GM23338 (cell line): ENCODE measurements at regions not wholly inside any gene's neighbourhood (a gene's known extent, or its start where the extent isn't known, plus 50 kb on each side); places are given as distances from the start of the nearest gene placed in this dataset.

Experiments
- ATAC-seq: fragments of 200-7000 bp; cut with Tn5 transposase; 3 replicates; pipeline ENCODE4 v1.9.1; 2020
- DNase-seq: peaks from one replicate; pipeline ENCODE4 v3.0.0-alpha.2; 2015; ENCODE audit warnings: low spot score
- H2AFZ ChIP-seq: fragments of 200-600 bp; sonication (generic); 2 replicates; pipeline ENCODE4 v1.8.0; 2016; ENCODE audit warnings: antibody characterized with exemption, mild to moderate bottlenecking, moderate library complexity
- H3F3A ChIP-seq: fragments of 200-600 bp; sonication (generic); replicated peaks from 2 replicates; pipeline ENCODE4 v1.8.0; 2017; ENCODE audit warnings: antibody characterized with exemption, mixed run types, low read depth
- H3K27ac ChIP-seq: fragments of 200-600 bp; sonication (generic); 2 replicates; pipeline ENCODE4 v1.6.1; 2016; ENCODE audit warnings: low read depth
- H3K27me3 ChIP-seq: fragments of 200-600 bp; sonication (generic); 2 replicates; pipeline ENCODE4 v1.8.0; 2016; ENCODE audit warnings: mild to moderate bottlenecking, mixed run types, moderate library complexity; ENCODE audit not compliant: insufficient read depth
- H3K36me3 ChIP-seq: fragments of 200-600 bp; sonication (generic); 2 replicates; pipeline ENCODE4 v1.8.0; 2016; ENCODE audit warnings: mild to moderate bottlenecking; ENCODE audit not compliant: insufficient read depth
- H3K4me1 ChIP-seq: fragments of 200-600 bp; sonication (generic); 2 replicates; pipeline ENCODE4 v1.8.0; 2016; ENCODE audit warnings: mild to moderate bottlenecking, moderate library complexity; ENCODE audit not compliant: insufficient read depth
- H3K4me2 ChIP-seq: fragments of 200-600 bp; sonication (generic); 2 replicates; pipeline ENCODE4 v1.7.1; 2017; ENCODE audit warnings: mixed run types
- H3K4me3 ChIP-seq: fragments of 200-600 bp; sonication (generic); 2 replicates; pipeline ENCODE4 v1.6.1; 2016; ENCODE audit warnings: mixed run types
- H3K79me2 ChIP-seq: fragments of 200-600 bp; sonication (generic); replicated peaks from 2 replicates; pipeline ENCODE4 v1.8.0; 2017; ENCODE audit warnings: mild to moderate bottlenecking; ENCODE audit not compliant: insufficient read depth
- H3K9me2 ChIP-seq: fragments of 200-600 bp; sonication (generic); 2 replicates; pipeline ENCODE4 v1.8.0; 2017; ENCODE audit not compliant: insufficient read depth
- H4K20me1 ChIP-seq: fragments of 200-600 bp; sonication (generic); replicated peaks from 2 replicates; pipeline ENCODE4 v1.8.0; 2017; ENCODE audit warnings: mild to moderate bottlenecking; ENCODE audit not compliant: insufficient read depth
- H3K27ac Mint-ChIP-seq: 2 replicates; pipeline ENCODE4 v1.8.0; 2020; ENCODE audit warnings: inconsistent platforms, mild to moderate bottlenecking, moderate library complexity, mixed read lengths
- H3K27me3 Mint-ChIP-seq: 3 replicates; pipeline ENCODE4 v1.8.0; 2022; ENCODE audit warnings: low read depth, mild to moderate bottlenecking, moderate library complexity, mixed read lengths, inconsistent platforms; ENCODE audit not compliant: insufficient read depth, poor library complexity
- H3K36me3 Mint-ChIP-seq: 3 replicates; pipeline ENCODE4 v1.8.0; 2021; ENCODE audit warnings: low read depth, mild to moderate bottlenecking, inconsistent platforms, moderate library complexity, mixed read lengths
- H3K4me1 Mint-ChIP-seq: 3 replicates; pipeline ENCODE4 v1.8.0; 2020; ENCODE audit warnings: mild to moderate bottlenecking, inconsistent platforms, mixed read lengths
- H3K4me3 Mint-ChIP-seq: 3 replicates; pipeline ENCODE4 v1.8.0; 2021; ENCODE audit warnings: moderate library complexity, mild to moderate bottlenecking, inconsistent platforms, mixed read lengths
- H3K9me3 Mint-ChIP-seq: 3 replicates; pipeline ENCODE4 v1.8.0; 2020; ENCODE audit warnings: moderate library complexity, mild to moderate bottlenecking, inconsistent platforms, mixed read lengths
- CREB1 ChIP-seq: fragments of 250-450 bp; sonication (Bioruptor Pico); IDR thresholded peaks from 2 replicates; pipeline ENCODE4 v1.5.0; 2020; ENCODE audit warnings: low read depth, mild to moderate bottlenecking, moderate library complexity
- CTCF ChIP-seq, 2 experiments: fragments of 200-600 bp in 1 of 2; sonication (generic) in 1 of 2; conservative IDR thresholded peaks; 2 replicates each; pipeline versions ENCODE4 v1.5.1 to v1.6.1; 2016 to 2017; ENCODE audit warnings: antibody characterized with exemption in 2 of 2, low read depth in 2 of 2, mild to moderate bottlenecking in 2 of 2, moderate library complexity in 1 of 2
- ETS1 ChIP-seq: IDR thresholded peaks from 2 replicates; pipeline ENCODE4 v1.6.1; 2016; ENCODE audit warnings: antibody characterized with exemption
- EZH2 ChIP-seq: fragments of 200-600 bp; sonication (generic); IDR thresholded peaks from one replicate; pipeline ENCODE4 v1.8.0; 2017; ENCODE audit warnings: antibody characterized with exemption, mild to moderate bottlenecking, low read depth; ENCODE audit not compliant: unreplicated experiment
- EZH2phosphoT487 ChIP-seq: fragments of 200-600 bp; sonication (generic); IDR thresholded peaks from one replicate; pipeline ENCODE4 v1.8.1; 2018; ENCODE audit warnings: antibody characterized with exemption; ENCODE audit not compliant: unreplicated experiment
- JUNB ChIP-seq: IDR thresholded peaks from one replicate; pipeline ENCODE4 v1.6.1; 2016; ENCODE audit warnings: antibody characterized with exemption; ENCODE audit not compliant: unreplicated experiment
- NANOG ChIP-seq: IDR thresholded peaks from 2 replicates; pipeline ENCODE4 v1.6.1; 2016; ENCODE audit warnings: antibody characterized with exemption, borderline replicate concordance
- REST ChIP-seq: IDR thresholded peaks from one replicate; pipeline ENCODE4 v1.6.1; 2018; ENCODE audit warnings: antibody characterized with exemption; ENCODE audit not compliant: unreplicated experiment
- STAT1 ChIP-seq: IDR thresholded peaks from one replicate; pipeline ENCODE4 v1.6.1; 2016; ENCODE audit warnings: antibody characterized with exemption; ENCODE audit not compliant: unreplicated experiment
- ZNF114 ChIP-seq: fragments of 250-450 bp; sonication (Bioruptor Pico); IDR thresholded peaks from 2 replicates; pipeline ENCODE4 v1.5.0; 2020; ENCODE audit warnings: mild to moderate bottlenecking, moderate library complexity
- ZNF331 ChIP-seq: fragments of 250-450 bp; sonication (Bioruptor Pico); IDR thresholded peaks from 2 replicates; pipeline ENCODE4 v1.5.0; 2020; ENCODE audit warnings: low read depth, mild to moderate bottlenecking, moderate library complexity

GRCh38 chr3:115245438-115245837, 98.3 kb upstream of the ZBTB20 start (continued):
- no peak for TF ChIP-seq REST
- TF ChIP-seq ZNF114 = no peak
- no peak for TF ChIP-seq NANOG
- no peak for TF ChIP-seq CTCF (conservative IDR thresholded peaks at IDR 0.05; ENCODE audit: low read depth in 2 of 2)
- TF ChIP-seq ZNF331 (CRISPR knock-in tag) = no peak
- no peak for TF ChIP-seq EZH2
- no peak for TF ChIP-seq JUNB
- TF ChIP-seq CREB1 (CRISPR knock-in tag) = no peak
- TF ChIP-seq ETS1 = no peak
- no peak for TF ChIP-seq STAT1
- TF ChIP-seq EZH2phosphoT487 = no peak

- no peaks in the 10 kb centered on the region for H3K27me3 Mint-ChIP-seq
- no peaks in the 10 kb centered on the region for H3K36me3 ChIP-seq
- H3K79me2 ChIP-seq = no peaks in the 10 kb centered on the region
- no peaks in the 10 kb centered on the region for H4K20me1 ChIP-seq
- no peak overlapping the region for H3K4me2 ChIP-seq
- no peak overlapping the region for H2AFZ ChIP-seq
- H3K4me3 ChIP-seq = no peak overlapping the region
- no peaks in the 10 kb centered on the region for H3K36me3 Mint-ChIP-seq
- no peaks in the 10 kb centered on the region for H3K27me3 ChIP-seq
- H3K4me3 Mint-ChIP-seq = no peak overlapping the region
- DNase-seq = no peak
- H3K27ac Mint-ChIP-seq = no peak overlapping the region
- no peak overlapping the region for H3K27ac ChIP-seq
- TF ChIP-seq EZH2 (no peak), CTCF (conservative IDR thresholded peaks at IDR 0.05; ENCODE audit: low read depth in 2 of 2) (no peak)
- peaks cover 3% of the 10 kb centered on the region; the same call in 1 of the 3 replicates for H3K4me1 Mint-ChIP-seq
- ATAC-seq = no peak
- H3K9me2 ChIP-seq = no peaks in the 10 kb centered on the region
- no peaks in the 10 kb centered on the region for H3F3A ChIP-seq
- no peaks in the 10 kb centered on the region for H3K4me1 ChIP-seq
- peaks cover 4% of the 10 kb centered on the region; the same call in 1 of the 3 replicates for H3K9me3 Mint-ChIP-seq
These were observed 98.8 kb upstream of the ZBTB20 start for GRCh38 chr3:115245899-115246298.
